ENCODE measurements at regions not wholly inside any gene's neighbourhood (a gene's known extent, or its start where the extent isn't known, plus 50 kb on each side); places are given as distances from the start of the nearest gene placed in this dataset.

GRCh38 chr18:46302528-46303485 lies 198.6 kb downstream of the HAUS1 start:
- Histone ChIP-seq H3K4me3 (ENCODE audit: low read length) (no peak overlapping the region), H3K4me1 (ENCODE audit: control insufficient read depth, insufficient read depth, low read length) (no peaks in the 10 kb centered on the region), H3K27me3 (ENCODE audit: control insufficient read depth, insufficient read depth, low read length) (no peaks in the 10 kb centered on the region), H3K27ac (ENCODE audit: low read depth, low read length) (no peak overlapping the region), H3K36me3 (ENCODE audit: control insufficient read depth, insufficient read depth, low read length) (no peaks in the 10 kb centered on the region), H3K9ac (ENCODE audit: low read length) (no peak overlapping the region)

DNA sequence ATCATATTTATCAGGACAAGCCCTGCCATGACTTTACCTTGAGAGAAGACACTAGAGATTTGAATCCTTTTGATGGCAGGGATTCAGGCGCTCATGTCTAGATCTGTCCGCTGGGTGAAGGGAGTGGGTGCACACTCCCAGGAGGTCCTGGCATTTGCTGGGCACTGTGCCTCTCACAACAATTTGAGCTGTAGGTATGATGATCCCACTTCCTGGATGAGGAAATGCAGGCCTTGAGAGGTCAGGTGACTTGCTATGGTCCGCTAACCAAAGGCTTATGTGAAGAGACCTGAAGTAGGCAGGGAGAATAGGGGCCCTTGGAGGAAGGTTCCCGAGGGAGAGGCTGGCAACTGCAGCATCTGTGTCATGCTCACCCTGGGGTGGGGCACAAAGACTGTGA lies 206.1 kb downstream of the HAUS1 start:
- H3K27ac ChIP-seq (ENCODE audit: low read depth, low read length): no peak overlapping the region
- H3K4me1 ChIP-seq (ENCODE audit: control insufficient read depth, insufficient read depth, low read length): no peaks in the 10 kb centered on the region
- no peaks in the 10 kb centered on the region for H3K27me3 ChIP-seq (ENCODE audit: control insufficient read depth, insufficient read depth, low read length)
- no peak overlapping the region for H3K9ac ChIP-seq (ENCODE audit: low read length)
- no peak overlapping the region for H3K4me3 ChIP-seq (ENCODE audit: low read length)
- H3K36me3 ChIP-seq (ENCODE audit: control insufficient read depth, insufficient read depth, low read length): no peaks in the 10 kb centered on the region

- H3K9ac ChIP-seq (ENCODE audit: low read length): no peak overlapping the region
- H3K36me3 ChIP-seq (ENCODE audit: control insufficient read depth, insufficient read depth, low read length): no peaks in the 10 kb centered on the region
- H3K4me1 ChIP-seq (ENCODE audit: control insufficient read depth, insufficient read depth, low read length): no peaks in the 10 kb centered on the region
- no peak overlapping the region for H3K4me3 ChIP-seq (ENCODE audit: low read length)
- H3K27ac ChIP-seq (ENCODE audit: low read depth, low read length): no peak overlapping the region
- H3K27me3 ChIP-seq (ENCODE audit: control insufficient read depth, insufficient read depth, low read length): no peaks in the 10 kb centered on the region
Observed at GRCh38 chr18:46310675-46311345, 206.6 kb downstream of the HAUS1 start.

DNA sequence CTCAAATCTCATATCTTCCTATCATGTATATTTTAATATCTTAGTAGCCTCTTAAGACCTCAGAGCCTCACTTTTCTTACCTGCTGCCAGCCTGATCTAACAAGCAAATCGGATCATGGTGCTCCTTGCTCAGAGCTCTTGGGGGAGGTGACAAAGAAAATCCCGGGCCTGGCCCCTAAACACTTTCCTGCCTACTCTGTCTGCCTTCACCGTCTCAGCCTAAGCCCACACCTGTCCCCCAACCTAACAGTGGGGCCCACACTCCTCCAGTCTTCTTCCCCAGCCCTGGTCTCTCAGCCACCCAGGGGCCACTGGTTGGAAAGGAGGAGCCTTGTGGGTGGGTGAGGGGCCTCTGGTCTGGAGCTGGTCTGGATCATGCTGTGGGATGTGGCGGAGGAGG lies 207.3 kb downstream of the HAUS1 start:
- H3K27ac ChIP-seq (ENCODE audit: low read depth, low read length): no peak overlapping the region
- no peak overlapping the region for H3K4me3 ChIP-seq (ENCODE audit: low read length)
- H3K36me3 ChIP-seq (ENCODE audit: control insufficient read depth, insufficient read depth, low read length): no peaks in the 10 kb centered on the region
- no peaks in the 10 kb centered on the region for H3K27me3 ChIP-seq (ENCODE audit: control insufficient read depth, insufficient read depth, low read length)
- no peak overlapping the region for H3K9ac ChIP-seq (ENCODE audit: low read length)
- H3K4me1 ChIP-seq (ENCODE audit: control insufficient read depth, insufficient read depth, low read length): no peaks in the 10 kb centered on the region

DNA sequence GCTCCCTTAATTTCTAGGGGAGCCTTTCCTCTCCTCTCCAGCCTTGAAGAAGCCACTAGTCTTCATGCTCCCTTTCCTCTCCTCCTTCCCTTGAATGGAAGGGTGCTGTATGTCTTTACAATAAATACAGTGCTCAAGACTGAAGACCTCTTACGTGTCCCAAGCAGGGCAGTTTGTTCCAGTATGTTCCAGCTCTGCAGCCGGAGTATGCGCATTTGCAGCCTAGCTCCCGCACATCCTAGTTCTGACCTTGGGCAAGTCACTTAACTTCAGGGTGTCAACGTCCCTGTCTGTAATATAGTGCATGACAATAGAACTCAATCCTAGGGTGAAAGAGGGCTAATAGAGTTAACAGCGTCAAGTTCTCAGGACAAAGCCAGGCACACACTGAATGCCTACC lies 208.0 kb downstream of the HAUS1 start:
- Histone ChIP-seq H3K9ac (ENCODE audit: low read length) (no peak overlapping the region), H3K4me3 (ENCODE audit: low read length) (no peak overlapping the region), H3K27me3 (ENCODE audit: control insufficient read depth, insufficient read depth, low read length) (no peaks in the 10 kb centered on the region), H3K36me3 (ENCODE audit: control insufficient read depth, insufficient read depth, low read length) (no peaks in the 10 kb centered on the region), H3K27ac (ENCODE audit: low read depth, low read length) (no peak overlapping the region), H3K4me1 (ENCODE audit: control insufficient read depth, insufficient read depth, low read length) (no peaks in the 10 kb centered on the region)

DNA sequence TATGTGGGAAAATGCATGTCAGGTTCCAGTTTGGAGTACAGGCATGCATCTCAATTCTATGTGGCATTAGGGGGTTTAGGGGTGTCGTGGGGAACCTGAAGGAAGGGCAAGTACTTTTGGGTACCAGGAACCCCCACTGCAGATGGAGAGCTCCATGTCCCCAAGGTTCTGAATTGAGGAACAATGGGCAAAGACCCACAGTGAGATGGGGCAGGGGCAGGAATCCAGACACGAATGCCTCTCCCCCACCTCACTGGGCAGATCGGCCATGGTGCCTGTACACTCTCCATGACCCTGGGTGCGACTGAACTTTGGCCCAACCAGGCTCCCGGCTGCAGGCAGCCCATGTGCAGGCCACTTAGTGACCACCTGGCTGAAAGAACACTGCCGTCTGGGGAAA lies 209.3 kb downstream of the HAUS1 start:
- Histone ChIP-seq H3K27ac (ENCODE audit: low read depth, low read length) (no peak overlapping the region), H3K36me3 (ENCODE audit: control insufficient read depth, insufficient read depth, low read length) (no peaks in the 10 kb centered on the region), H3K27me3 (ENCODE audit: control insufficient read depth, insufficient read depth, low read length) (no peaks in the 10 kb centered on the region), H3K9ac (ENCODE audit: low read length) (no peak overlapping the region), H3K4me1 (ENCODE audit: control insufficient read depth, insufficient read depth, low read length) (no peaks in the 10 kb centered on the region), H3K4me3 (ENCODE audit: low read length) (no peak overlapping the region)

DNA sequence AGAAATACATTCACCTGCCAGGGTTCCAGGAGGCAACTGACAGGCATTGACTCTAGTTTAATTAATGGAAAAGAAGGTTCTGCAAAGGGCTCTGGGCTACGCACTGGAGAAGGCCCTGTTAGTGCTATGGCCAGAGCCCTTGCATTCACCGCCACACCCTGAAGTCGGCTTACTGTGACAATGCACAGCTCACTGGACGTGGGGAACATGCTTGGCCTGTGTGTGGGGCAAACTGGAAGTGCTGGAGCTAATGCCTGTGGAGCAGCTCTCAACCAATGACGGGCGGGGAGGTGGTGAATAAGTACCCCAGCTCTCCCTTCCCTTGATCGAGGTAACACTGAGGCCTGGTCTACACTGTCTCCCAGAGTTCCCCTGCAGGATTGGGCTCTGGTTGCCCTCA lies 209.8 kb downstream of the HAUS1 start:
- no peaks in the 10 kb centered on the region for H3K4me1 ChIP-seq (ENCODE audit: control insufficient read depth, insufficient read depth, low read length)
- H3K36me3 ChIP-seq (ENCODE audit: control insufficient read depth, insufficient read depth, low read length): no peaks in the 10 kb centered on the region
- H3K27ac ChIP-seq (ENCODE audit: low read depth, low read length): no peak overlapping the region
- H3K9ac ChIP-seq (ENCODE audit: low read length): no peak overlapping the region
- no peaks in the 10 kb centered on the region for H3K27me3 ChIP-seq (ENCODE audit: control insufficient read depth, insufficient read depth, low read length)
- no peak overlapping the region for H3K4me3 ChIP-seq (ENCODE audit: low read length)

DNA sequence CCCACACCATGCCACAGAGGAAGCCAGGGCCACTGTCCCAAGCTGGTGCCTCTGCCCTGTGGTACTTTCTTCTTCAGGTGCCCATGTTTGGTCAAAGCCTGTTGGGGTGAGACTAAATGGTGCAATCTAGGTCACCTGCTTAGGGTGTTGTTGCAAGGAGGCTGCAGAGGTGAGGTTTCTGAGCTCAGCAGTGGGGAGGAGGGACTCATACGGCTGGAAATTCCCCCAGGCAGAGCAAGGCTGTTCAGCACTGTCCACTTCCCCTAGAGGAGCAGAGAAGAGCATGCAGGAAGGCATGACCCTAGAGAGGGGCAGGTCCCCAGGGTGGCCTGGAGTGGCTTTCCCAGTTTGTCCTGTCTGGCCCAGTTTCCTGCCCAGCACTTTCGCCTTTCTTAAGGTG lies 211.0 kb downstream of the HAUS1 start:
- no peak overlapping the region for H3K4me3 ChIP-seq (ENCODE audit: low read length)
- no peak overlapping the region for H3K27ac ChIP-seq (ENCODE audit: low read depth, low read length)
- no peaks in the 10 kb centered on the region for H3K4me1 ChIP-seq (ENCODE audit: control insufficient read depth, insufficient read depth, low read length)

DNA sequence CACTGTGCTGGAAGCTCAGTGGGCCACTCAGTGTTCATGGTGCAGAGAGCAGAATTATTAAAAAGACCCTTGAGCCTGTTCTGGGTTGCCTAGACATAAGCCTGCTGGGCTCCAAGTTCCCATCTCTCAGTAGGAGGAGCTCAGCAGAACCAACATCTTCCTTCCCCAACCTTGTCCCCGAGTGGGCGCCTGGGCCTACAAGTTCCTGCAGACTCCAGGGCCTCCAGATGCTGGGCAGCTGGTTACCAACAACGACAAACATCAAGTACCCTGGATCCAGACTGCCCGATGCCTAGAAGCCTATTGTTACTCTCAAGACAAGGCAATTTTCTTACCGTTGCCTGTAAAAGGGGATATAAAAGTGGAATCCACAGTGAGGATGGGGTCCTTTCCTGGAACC lies 214.2 kb downstream of the HAUS1 start:
- H3K27ac ChIP-seq (ENCODE audit: low read depth, low read length): no peak overlapping the region

More for the DNA sequence above, 211.0 kb downstream of the HAUS1 start:
- Histone ChIP-seq H3K36me3 (ENCODE audit: control insufficient read depth, insufficient read depth, low read length) (no peaks in the 10 kb centered on the region), H3K27me3 (ENCODE audit: control insufficient read depth, insufficient read depth, low read length) (no peaks in the 10 kb centered on the region), H3K9ac (ENCODE audit: low read length) (no peak overlapping the region)

GRCh38 chr18:46319783-46320182 lies 215.6 kb downstream of the HAUS1 start:
- no peaks in the 10 kb centered on the region for H3K4me1 ChIP-seq (ENCODE audit: control insufficient read depth, insufficient read depth, low read length)
- no peaks in the 10 kb centered on the region for H3K36me3 ChIP-seq (ENCODE audit: control insufficient read depth, insufficient read depth, low read length)
- H3K9ac ChIP-seq (ENCODE audit: low read length): no peak overlapping the region
- no peak overlapping the region for H3K4me3 ChIP-seq (ENCODE audit: low read length)
- no peaks in the 10 kb centered on the region for H3K27me3 ChIP-seq (ENCODE audit: control insufficient read depth, insufficient read depth, low read length)
- H3K27ac ChIP-seq (ENCODE audit: low read depth, low read length): no peak overlapping the region

More for the DNA sequence above, 214.2 kb downstream of the HAUS1 start:
- H3K4me1 ChIP-seq (ENCODE audit: control insufficient read depth, insufficient read depth, low read length): no peaks in the 10 kb centered on the region
- no peaks in the 10 kb centered on the region for H3K27me3 ChIP-seq (ENCODE audit: control insufficient read depth, insufficient read depth, low read length)
- H3K4me3 ChIP-seq (ENCODE audit: low read length): no peak overlapping the region
- H3K36me3 ChIP-seq (ENCODE audit: control insufficient read depth, insufficient read depth, low read length): no peaks in the 10 kb centered on the region
- no peak overlapping the region for H3K9ac ChIP-seq (ENCODE audit: low read length)

GRCh38 chr18:46320297-46320696 lies 216.1 kb downstream of the HAUS1 start:
- no peak overlapping the region for H3K4me3 ChIP-seq (ENCODE audit: low read length)
- H3K36me3 ChIP-seq (ENCODE audit: control insufficient read depth, insufficient read depth, low read length): no peaks in the 10 kb centered on the region
- no peaks in the 10 kb centered on the region for H3K27me3 ChIP-seq (ENCODE audit: control insufficient read depth, insufficient read depth, low read length)
- no peak overlapping the region for H3K27ac ChIP-seq (ENCODE audit: low read depth, low read length)
- H3K4me1 ChIP-seq (ENCODE audit: control insufficient read depth, insufficient read depth, low read length): no peaks in the 10 kb centered on the region
- H3K9ac ChIP-seq (ENCODE audit: low read length): no peak overlapping the region

GRCh38 chr18:46320928-46321711 lies 216.9 kb downstream of the HAUS1 start:
- H3K36me3 ChIP-seq (ENCODE audit: control insufficient read depth, insufficient read depth, low read length): no peaks in the 10 kb centered on the region
- H3K4me3 ChIP-seq (ENCODE audit: low read length): no peak overlapping the region
- H3K27ac ChIP-seq (ENCODE audit: low read depth, low read length): no peak overlapping the region

More at GRCh38 chr18:46320928-46321711, 216.9 kb downstream of the HAUS1 start:
- Histone ChIP-seq H3K9ac (ENCODE audit: low read length) (no peak overlapping the region), H3K27me3 (ENCODE audit: control insufficient read depth, insufficient read depth, low read length) (no peaks in the 10 kb centered on the region), H3K4me1 (ENCODE audit: control insufficient read depth, insufficient read depth, low read length) (no peaks in the 10 kb centered on the region)
